ENCODE measurements at regions not wholly inside any gene's neighbourhood (a gene's known extent, or its start where the extent isn't known, plus 50 kb on each side); places are given as distances from the start of the nearest gene placed in this dataset.

DNA sequence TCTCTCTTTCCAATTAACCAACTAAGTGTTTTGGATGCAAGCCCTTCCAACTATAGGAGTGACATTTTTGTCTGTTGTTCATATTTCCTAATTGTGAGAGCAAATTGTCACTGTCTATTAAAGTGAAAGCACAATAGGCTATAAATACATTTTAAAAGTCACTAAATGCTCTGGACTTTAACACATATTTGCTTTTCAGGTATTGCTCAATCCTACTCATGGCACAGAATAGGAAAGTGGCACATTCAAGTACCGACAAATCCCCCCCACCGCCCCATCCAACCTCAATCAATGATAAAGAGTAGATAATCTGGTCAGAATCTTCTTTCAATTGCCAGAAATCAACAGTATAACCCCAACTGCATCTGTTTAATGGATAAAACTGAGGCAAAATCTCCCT, 419.8 kb downstream of the PLK2 start:
- no peak overlapping the region for H3K4me3 Mint-ChIP-seq
- no peaks in the 10 kb centered on the region for H3K27me3 Mint-ChIP-seq
- H3K9me3 Mint-ChIP-seq = no peaks in the 10 kb centered on the region
- H3K4me1 Mint-ChIP-seq = no peaks in the 10 kb centered on the region
- no peak for ATAC-seq
- H3K36me3 Mint-ChIP-seq = no peaks in the 10 kb centered on the region
- H3K27ac Mint-ChIP-seq = no peak overlapping the region

DNA sequence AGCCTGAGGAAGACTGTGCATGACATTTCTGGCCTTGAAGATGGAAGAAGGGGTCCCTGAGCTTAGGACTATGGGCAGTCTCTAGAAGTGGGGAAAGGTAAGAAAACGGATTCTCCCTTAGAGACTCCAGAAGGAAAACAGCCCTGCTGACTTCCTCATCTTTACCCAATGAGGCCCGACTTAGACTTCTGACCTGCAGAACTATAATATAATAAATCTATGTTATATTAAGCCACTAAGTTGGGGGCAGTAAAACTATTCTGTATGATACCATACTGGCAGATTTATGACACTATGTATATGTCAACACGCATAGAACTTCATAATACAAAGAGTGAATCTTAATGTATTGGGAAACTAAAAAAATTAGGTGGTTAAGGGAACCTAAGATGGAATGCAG, 422.0 kb downstream of the PLK2 start:
- Mint-ChIP-seq H3K27me3 (no peaks in the 10 kb centered on the region), H3K4me1 (no peaks in the 10 kb centered on the region), H3K9me3 (no peaks in the 10 kb centered on the region), H3K4me3 (no peak overlapping the region), H3K27ac (no peak overlapping the region), H3K36me3 (no peaks in the 10 kb centered on the region)
- ATAC-seq = no peak

DNA sequence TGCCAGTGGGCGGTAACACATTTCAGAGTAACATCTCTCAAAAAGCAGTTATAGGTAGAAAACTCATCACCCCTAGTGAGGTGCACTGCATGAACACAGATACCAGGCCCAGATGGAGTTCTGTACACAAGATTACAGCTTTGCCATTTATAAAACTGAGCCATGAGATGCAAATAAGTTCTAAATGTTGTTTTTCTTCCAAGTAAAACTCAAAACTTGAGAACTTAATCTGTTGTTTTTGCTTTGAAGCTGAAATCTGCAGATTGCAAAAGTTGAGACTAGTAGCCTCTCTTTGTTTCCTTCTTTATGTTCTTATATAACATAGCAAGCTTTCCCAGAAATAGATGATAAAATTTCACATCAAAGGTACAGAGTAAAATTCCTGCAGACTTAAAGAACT, 434.1 kb downstream of the PLK2 start:
- Mint-ChIP-seq H3K4me3 (no peak overlapping the region), H3K27me3 (peaks cover 6% of the 10 kb centered on the region), H3K27ac (no peak overlapping the region), H3K9me3 (no peaks in the 10 kb centered on the region), H3K36me3 (no peaks in the 10 kb centered on the region), H3K4me1 (no peaks in the 10 kb centered on the region)
- no peak for ATAC-seq

DNA sequence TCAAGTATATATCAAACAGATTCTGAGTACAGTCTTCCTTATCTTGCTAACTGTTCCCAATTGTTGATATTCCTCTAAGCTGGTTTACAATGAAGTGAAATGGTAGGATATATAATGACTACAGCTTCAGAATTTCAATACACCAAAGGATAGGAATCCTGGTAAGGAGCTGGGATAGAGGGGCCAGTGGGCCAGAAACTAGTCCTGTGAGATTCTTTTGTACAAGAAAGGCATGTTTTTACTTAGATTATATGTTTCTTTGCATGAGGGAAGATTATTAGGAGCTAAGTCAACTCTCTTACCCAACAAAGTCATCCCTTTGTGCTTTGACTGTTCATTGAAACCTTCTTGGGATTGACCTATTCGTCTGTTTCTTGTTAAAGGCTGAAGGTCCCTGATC, 435.7 kb downstream of the PLK2 start:
- H3K27me3 Mint-ChIP-seq = peaks cover 11% of the 10 kb centered on the region
- no peak for ATAC-seq
- H3K4me3 Mint-ChIP-seq = no peak overlapping the region
- no peaks in the 10 kb centered on the region for H3K9me3 Mint-ChIP-seq
- no peak overlapping the region for H3K27ac Mint-ChIP-seq
- H3K36me3 Mint-ChIP-seq = no peaks in the 10 kb centered on the region
- H3K4me1 Mint-ChIP-seq = no peaks in the 10 kb centered on the region

DNA sequence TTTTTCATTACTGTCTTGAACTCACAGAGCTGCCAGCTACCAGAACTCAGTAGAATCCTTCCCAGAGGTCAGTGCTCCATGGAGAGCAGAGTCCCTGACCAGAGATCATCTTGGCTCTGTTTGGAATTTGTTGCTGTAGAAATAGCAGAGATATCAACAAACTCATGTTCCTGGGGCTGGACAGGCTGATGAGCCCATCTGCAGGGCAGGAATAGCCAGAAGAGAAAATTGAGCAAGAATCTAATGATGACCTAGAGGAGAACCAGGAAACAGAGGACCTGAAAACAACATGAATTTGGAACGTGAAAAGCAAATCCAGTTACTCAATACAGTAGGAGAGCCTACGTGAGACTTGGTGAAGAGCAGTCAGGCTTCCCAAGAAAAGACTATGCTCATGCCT, 437.8 kb downstream of the PLK2 start:
- H3K9me3 Mint-ChIP-seq = no peaks in the 10 kb centered on the region
- H3K4me1 Mint-ChIP-seq = no peaks in the 10 kb centered on the region
- no peak overlapping the region for H3K27ac Mint-ChIP-seq
- no peaks in the 10 kb centered on the region for H3K36me3 Mint-ChIP-seq
- no peak overlapping the region for H3K4me3 Mint-ChIP-seq
- peaks cover 11% of the 10 kb centered on the region for H3K27me3 Mint-ChIP-seq
- no peak for ATAC-seq

DNA sequence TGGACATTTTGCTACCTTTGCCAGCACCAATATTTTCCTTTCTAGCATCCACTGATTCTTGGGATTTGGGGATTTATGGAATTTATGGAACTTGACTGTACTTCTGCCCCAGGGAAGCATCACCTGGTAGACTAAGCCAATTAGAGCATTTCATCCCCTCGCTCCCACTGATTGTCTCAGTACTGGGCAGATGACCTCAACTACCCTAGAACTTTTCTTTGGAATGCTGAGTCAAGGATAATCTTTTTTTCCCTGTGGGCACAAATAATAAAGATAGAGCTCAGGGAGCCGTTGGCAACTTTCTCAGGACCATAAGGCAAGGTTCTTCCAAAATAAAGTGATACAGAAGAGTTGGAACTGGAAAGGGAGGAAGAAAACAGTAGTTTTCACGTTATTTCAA, 438.4 kb downstream of the PLK2 start:
- ATAC-seq = no peak
- Mint-ChIP-seq H3K9me3 (no peaks in the 10 kb centered on the region), H3K27ac (no peak overlapping the region), H3K4me3 (no peak overlapping the region), H3K36me3 (no peaks in the 10 kb centered on the region), H3K4me1 (no peaks in the 10 kb centered on the region), H3K27me3 (peaks cover 11% of the 10 kb centered on the region)

DNA sequence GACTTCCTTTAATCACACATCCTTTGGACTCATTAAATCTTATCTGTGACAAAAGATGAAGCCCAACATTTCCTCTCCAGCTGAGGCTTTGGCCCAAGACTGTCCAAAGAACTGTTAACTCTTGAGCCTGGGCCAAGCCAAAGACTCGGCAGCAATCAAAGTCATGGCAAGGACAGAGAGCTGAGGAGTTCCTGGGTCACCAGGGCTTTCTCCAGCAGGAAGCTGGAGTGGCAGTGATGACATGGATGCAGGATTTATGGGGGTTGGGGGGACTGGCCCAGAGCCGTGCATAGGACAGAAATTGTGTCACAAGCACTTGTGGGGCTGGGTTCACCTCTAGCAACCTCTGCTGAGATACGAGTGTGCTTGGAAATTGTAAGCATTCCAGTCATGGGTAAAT, 440.3 kb downstream of the PLK2 start:
- Mint-ChIP-seq H3K36me3 (no peaks in the 10 kb centered on the region), H3K27me3 (peaks cover 11% of the 10 kb centered on the region), H3K4me3 (no peak overlapping the region), H3K4me1 (no peaks in the 10 kb centered on the region), H3K9me3 (no peaks in the 10 kb centered on the region), H3K27ac (no peak overlapping the region)
- ATAC-seq = no peak

DNA sequence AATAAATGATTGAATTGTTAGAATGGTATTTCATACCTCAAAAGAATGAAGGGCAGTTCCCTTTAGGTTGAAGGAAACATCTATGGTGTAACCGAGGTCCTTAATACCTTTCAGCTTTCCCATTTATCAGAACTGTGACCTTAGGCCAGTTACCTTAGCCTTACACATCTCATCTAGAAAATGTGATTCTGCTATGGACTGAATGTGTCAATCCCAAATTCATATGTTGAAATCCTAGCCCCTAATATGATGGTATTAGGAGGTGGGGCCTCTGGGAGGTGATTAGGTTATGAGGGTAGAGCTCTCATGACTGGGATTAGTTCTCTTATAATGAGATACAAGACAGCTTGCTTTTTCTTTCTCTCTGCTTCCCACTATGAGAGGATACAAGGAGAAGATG, 441.9 kb downstream of the PLK2 start:
- Mint-ChIP-seq H3K4me1 (no peaks in the 10 kb centered on the region), H3K4me3 (no peak overlapping the region), H3K27ac (no peak overlapping the region), H3K9me3 (no peaks in the 10 kb centered on the region), H3K36me3 (no peaks in the 10 kb centered on the region), H3K27me3 (peaks cover 11% of the 10 kb centered on the region)
- no peak for ATAC-seq

DNA sequence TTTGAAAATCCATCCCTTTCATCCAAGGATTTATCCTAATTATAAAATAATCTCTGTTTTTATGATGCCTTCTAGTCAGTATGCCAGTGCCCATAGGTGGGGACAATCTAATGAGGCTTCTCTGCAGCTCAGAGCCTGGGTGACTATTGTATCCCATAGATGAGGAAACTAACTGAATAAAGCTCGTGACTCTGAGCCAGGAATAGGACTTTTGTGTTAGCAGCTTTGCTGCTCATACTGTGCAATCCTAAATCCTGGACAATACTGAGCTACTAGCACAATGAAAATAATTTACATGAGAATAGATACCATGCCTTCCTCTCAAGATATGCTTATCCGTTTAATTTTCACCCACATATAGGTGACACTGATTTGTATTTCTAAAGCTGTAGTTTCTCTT, 443.0 kb downstream of the PLK2 start:
- H3K36me3 Mint-ChIP-seq = no peaks in the 10 kb centered on the region
- ATAC-seq = no peak
- H3K27me3 Mint-ChIP-seq = peaks cover 11% of the 10 kb centered on the region
- no peak overlapping the region for H3K27ac Mint-ChIP-seq
- H3K9me3 Mint-ChIP-seq = no peaks in the 10 kb centered on the region
- H3K4me3 Mint-ChIP-seq = no peak overlapping the region
- no peaks in the 10 kb centered on the region for H3K4me1 Mint-ChIP-seq

DNA sequence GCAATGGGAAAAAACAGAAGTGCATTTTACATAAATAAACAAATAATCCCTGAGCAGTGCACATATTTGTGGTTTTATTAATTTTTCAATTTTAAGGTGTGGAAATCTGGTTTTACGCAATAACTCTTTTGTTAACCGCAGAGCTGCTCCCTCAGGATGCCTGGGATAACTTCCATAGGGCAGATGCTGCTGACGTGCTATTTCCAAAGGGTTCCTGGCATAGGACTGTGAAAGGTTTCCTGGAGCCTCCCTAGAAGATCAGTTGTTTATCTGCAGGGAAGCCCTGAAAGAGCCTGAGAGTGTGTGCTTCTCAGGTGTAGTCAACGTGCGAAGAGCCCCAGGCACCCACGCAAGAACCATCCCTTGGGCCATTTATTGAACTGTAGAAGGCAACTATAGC, 443.5 kb downstream of the PLK2 start:
- Mint-ChIP-seq H3K9me3 (no peaks in the 10 kb centered on the region), H3K27me3 (peaks cover 11% of the 10 kb centered on the region), H3K4me3 (no peak overlapping the region), H3K27ac (no peak overlapping the region), H3K36me3 (no peaks in the 10 kb centered on the region), H3K4me1 (no peaks in the 10 kb centered on the region)
- no peak for ATAC-seq

DNA sequence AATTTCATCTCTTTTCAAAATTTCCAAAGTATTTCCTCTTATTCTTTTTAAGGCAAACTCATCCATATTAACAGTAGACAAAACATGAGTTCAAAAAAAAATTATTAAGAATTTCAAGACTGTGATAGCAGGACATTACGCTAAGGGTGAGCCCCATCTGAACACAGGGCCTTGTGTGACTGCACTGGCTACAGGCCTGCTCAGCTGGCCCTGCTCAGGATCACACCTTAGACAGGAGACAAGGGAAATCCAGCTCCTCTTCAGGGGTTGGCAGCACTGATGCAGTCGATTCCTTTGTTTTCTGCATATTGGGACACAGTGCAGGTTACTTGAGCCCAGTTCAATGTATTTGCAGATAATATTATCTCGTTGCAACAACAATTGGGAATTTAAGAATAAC, 444.7 kb downstream of the PLK2 start:
- H3K4me1 Mint-ChIP-seq = no peaks in the 10 kb centered on the region
- no peak overlapping the region for H3K27ac Mint-ChIP-seq
- H3K4me3 Mint-ChIP-seq = no peak overlapping the region
- H3K36me3 Mint-ChIP-seq = no peaks in the 10 kb centered on the region
- no peaks in the 10 kb centered on the region for H3K9me3 Mint-ChIP-seq
- H3K27me3 Mint-ChIP-seq = no peaks in the 10 kb centered on the region
- no peak for ATAC-seq

DNA sequence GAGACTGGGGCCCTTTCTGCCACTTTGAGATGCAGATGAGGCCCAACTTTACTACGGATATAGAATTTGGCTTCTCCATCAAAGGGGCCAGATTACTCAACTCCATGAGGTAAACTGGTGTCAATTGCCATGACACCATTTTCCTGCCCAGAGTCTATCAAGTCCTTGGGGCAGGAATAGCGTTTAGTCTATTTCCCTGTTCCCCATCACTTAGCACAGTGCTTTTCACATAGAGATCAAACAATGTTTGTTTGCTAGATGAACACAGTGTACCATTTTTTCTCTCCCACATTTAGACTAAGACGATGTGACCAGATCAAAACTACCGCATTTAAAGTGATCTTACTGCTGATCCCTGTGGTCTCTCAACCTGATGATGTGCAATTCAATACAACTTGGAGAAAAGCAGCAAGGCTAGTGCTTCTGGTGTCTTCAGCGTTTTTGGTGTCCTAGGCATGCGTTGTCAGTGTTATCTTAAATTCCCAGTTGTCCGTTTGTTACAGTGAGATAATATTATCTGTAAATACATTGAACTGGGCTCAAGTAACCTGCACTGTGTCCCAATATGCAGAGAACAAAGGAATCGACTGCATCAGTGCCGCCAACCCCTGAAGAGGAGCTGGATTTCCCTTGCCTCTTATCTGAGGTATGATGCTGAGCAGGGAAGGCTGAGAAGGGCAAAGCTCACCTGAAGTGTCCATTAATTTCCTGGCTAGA, 446.2 kb downstream of the PLK2 start:
- Mint-ChIP-seq H3K4me3 (no peak overlapping the region), H3K27me3 (no peaks in the 10 kb centered on the region), H3K4me1 (no peaks in the 10 kb centered on the region), H3K27ac (no peak overlapping the region), H3K36me3 (no peaks in the 10 kb centered on the region), H3K9me3 (no peaks in the 10 kb centered on the region)
- ATAC-seq = no peak

DNA sequence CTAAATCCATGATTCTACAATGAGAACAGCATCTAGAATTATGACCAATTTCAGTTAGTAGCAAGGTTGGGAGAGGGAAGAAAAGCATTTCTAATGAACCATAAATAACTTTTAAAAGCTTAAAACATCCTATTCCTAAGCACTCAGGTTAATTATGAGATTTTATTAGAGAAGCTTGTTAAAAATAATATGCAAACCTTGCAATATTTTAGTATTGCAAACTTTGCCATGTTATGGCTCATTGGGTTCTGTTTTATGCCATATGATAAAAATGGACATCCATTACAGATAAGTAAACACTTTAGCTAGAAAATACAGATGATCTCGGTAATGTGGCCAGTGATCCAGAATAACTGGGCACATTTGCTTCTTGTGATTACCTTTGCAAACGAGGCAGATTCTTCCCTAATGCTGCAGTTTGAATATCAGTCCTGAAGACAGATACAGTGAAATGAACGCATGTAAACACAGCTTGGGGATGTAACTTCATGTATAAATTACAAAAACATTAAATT, 447.0 kb downstream of the PLK2 start:
- Mint-ChIP-seq H3K9me3 (no peaks in the 10 kb centered on the region), H3K4me3 (no peak overlapping the region), H3K36me3 (no peaks in the 10 kb centered on the region), H3K27ac (no peak overlapping the region), H3K4me1 (no peaks in the 10 kb centered on the region), H3K27me3 (no peaks in the 10 kb centered on the region)
- ATAC-seq = no peak

DNA sequence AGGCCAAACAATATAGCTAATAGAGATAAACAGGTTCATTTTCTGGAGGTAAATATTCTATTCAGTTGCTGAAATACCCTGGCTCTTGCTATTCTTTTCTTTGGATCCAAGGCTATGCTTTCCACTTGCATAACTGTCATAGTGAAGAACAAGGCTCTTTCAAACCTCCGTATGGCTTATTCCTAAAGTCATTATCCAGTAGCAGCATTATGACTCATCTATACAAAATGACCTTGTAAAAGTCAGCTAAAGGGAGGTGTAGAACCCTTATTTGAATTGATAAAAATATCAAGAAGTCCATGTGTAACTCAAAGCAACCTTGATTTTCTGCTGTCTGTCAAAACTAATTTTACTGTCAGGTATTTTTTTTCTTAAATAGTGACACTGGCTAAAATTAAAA, 447.8 kb downstream of the PLK2 start:
- Mint-ChIP-seq H3K27ac (no peak overlapping the region), H3K4me1 (no peaks in the 10 kb centered on the region), H3K4me3 (no peak overlapping the region), H3K36me3 (no peaks in the 10 kb centered on the region), H3K9me3 (no peaks in the 10 kb centered on the region), H3K27me3 (no peaks in the 10 kb centered on the region)
- no peak for ATAC-seq

DNA sequence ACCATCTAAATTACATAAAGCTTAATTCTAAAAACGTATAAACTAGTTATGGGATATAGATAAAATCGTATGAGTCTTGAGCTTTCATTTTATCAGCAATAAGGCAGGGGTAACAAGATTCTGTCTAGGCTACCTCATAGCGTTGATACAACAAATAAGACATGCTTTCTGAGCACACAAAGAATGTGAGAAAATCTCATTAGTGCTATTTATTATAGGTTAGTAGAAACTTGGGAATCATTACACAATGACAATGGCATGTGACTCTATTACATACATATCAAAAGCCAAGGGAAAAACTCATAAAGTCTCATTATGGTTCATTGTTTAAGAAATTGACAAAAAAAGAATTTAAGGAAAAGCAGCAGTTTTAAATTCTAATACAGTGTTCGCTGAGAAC, 448.6 kb downstream of the PLK2 start:
- H3K4me1 Mint-ChIP-seq = no peaks in the 10 kb centered on the region
- no peak for ATAC-seq
- H3K27ac Mint-ChIP-seq = no peak overlapping the region
- H3K4me3 Mint-ChIP-seq = no peak overlapping the region
- H3K9me3 Mint-ChIP-seq = no peaks in the 10 kb centered on the region
- no peaks in the 10 kb centered on the region for H3K27me3 Mint-ChIP-seq
- H3K36me3 Mint-ChIP-seq = no peaks in the 10 kb centered on the region

DNA sequence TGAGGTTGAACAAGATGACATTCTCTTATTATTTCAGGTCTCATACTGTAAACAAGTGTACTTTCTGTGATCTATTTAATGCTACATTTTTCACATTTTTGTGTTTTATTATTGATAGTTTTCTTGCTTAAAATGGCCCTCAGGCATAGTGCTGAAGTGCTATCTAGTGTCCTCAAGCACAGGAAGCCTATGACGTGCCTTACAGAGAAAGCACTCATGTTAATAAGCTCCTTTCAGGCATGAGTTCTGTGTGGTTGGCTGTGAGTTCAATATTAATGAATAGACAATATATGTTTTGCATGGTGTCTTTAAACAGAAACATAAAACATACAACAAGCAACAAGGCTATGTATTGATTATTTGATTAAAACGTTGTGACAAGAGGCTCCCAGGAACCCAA, 450.1 kb downstream of the PLK2 start:
- Mint-ChIP-seq H3K4me1 (no peaks in the 10 kb centered on the region), H3K4me3 (no peak overlapping the region), H3K27me3 (no peaks in the 10 kb centered on the region), H3K27ac (no peak overlapping the region), H3K9me3 (no peaks in the 10 kb centered on the region), H3K36me3 (no peaks in the 10 kb centered on the region)
- ATAC-seq = no peak

DNA sequence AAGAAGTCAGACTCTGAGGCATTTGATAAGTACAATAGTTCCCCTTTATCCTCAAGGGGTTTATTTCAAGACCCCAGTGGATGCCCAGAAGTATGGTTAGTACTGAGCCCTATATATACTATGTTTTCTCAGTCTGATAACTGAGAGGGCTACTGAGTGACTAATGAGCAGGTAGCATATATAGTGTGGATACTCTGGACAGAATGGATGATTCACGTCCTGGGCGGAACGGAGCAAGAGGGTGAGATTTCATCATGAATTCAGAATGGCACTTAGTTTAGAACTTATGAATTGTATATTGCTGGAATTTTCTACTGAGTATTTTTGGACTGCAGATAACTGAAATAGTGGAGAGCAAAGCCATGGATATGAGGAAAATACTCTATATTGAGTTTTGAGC, 457.6 kb downstream of the PLK2 start:
- Mint-ChIP-seq H3K36me3 (no peaks in the 10 kb centered on the region), H3K4me3 (no peak overlapping the region), H3K27me3 (no peaks in the 10 kb centered on the region), H3K4me1 (no peaks in the 10 kb centered on the region), H3K9me3 (peaks cover 4% of the 10 kb centered on the region), H3K27ac (no peak overlapping the region)
- ATAC-seq = no peak
